Vagina (tissue), 2 donors: ENCODE measurements at regions not wholly inside any gene's neighbourhood (a gene's known extent, or its start where the extent isn't known, plus 50 kb on each side); places are given as distances from the start of the nearest gene placed in this dataset.

Source experiments
- CTCF ChIP-seq, 3 experiments: fragments of 450-650 bp in 2 of 3; fragments of 200-600 bp in 1 of 3; sonication (generic) in 1 of 3; IDR thresholded peaks; one replicate each; pipeline ENCODE4 v1.5.1; 2017 to 2019; ENCODE audit warnings: antibody characterized with exemption in 3 of 3, mild to moderate bottlenecking in 2 of 3, moderate library complexity in 2 of 3
- POLR2AphosphoS5 ChIP-seq, 2 donors: sonication (generic); formaldehyde crosslinking; IDR thresholded peaks; one replicate each; pipeline ENCODE4 v1.9.0; 2017; ENCODE audit warnings: antibody characterized with exemption in 2 of 2, mild to moderate bottlenecking in 2 of 2, low read depth in 1 of 2; ENCODE audit not compliant: insufficient read depth in 1 of 2

- TF ChIP-seq CTCF (IDR thresholded peaks at IDR 0.05), result no peak
- TF ChIP-seq POLR2AphosphoS5 (IDR thresholded peaks at IDR 0.05; ENCODE audit: insufficient read depth in 1 of 2, low read depth in 1 of 2), result no peak
Observed at GRCh38 chr5:13248253-13248652, 696.2 kb downstream of the DNAH5 start.
